HepG2 (cell line): ENCODE measurements at regions not wholly inside any gene's neighbourhood (a gene's known extent, or its start where the extent isn't known, plus 50 kb on each side); places are given as distances from the start of the nearest gene placed in this dataset.
A peak's percentile ranks its signal among the peaks of the same experiment; 100 is the strongest.

ENCODE experiments used
- CTCF ChIP-seq: sonication (generic); formaldehyde crosslinking; IDR thresholded peaks from 2 replicates; pipeline ENCODE4 v1.5.0; 2020; ENCODE audit warnings: mild to moderate bottlenecking, missing genetic modification reagents, moderate library complexity
- ERF ChIP-seq: IDR thresholded peaks from 2 replicates; pipeline ENCODE4 v1.6.1; 2018; ENCODE audit warnings: missing biosample characterization, missing genetic modification reagents
- HNF1B ChIP-seq: sonication (generic); formaldehyde crosslinking; IDR thresholded peaks from 2 replicates; pipeline ENCODE4 v1.5.1; 2020; ENCODE audit warnings: mild to moderate bottlenecking, moderate library complexity, missing genetic modification reagents
- NR1H2 ChIP-seq: sonication (generic); formaldehyde crosslinking; IDR thresholded peaks from 2 replicates; pipeline ENCODE4 v1.8.1; 2022; ENCODE audit warnings: low read depth, missing genetic modification reagents, borderline replicate concordance
- RAD21 ChIP-seq: fragments of 450-650 bp; formaldehyde crosslinking; IDR thresholded peaks from 2 replicates; pipeline ENCODE4 v1.5.0; 2020; ENCODE audit warnings: mild to moderate bottlenecking
- SNAPC4 ChIP-seq: sonication (generic); formaldehyde crosslinking; IDR thresholded peaks from 2 replicates; pipeline ENCODE4 v1.4.0; 2020; ENCODE audit warnings: mild to moderate bottlenecking, missing genetic modification reagents
- ZBTB10 ChIP-seq: sonication (generic); formaldehyde crosslinking; IDR thresholded peaks from 2 replicates; pipeline ENCODE4 v1.4.0; 2020; ENCODE audit warnings: missing genetic modification reagents, borderline replicate concordance
- ZNF10 ChIP-seq: sonication (generic); formaldehyde crosslinking; IDR thresholded peaks from 2 replicates; pipeline ENCODE4 v1.4.0; 2020; ENCODE audit warnings: mild to moderate bottlenecking, low read depth, missing genetic modification reagents, borderline replicate concordance
- ZNF121 ChIP-seq: sonication (generic); formaldehyde crosslinking; IDR thresholded peaks from 2 replicates; pipeline ENCODE4 v1.5.0; 2020; ENCODE audit warnings: mild to moderate bottlenecking, missing genetic modification reagents
- ZNF264 ChIP-seq: sonication (generic); formaldehyde crosslinking; IDR thresholded peaks from 2 replicates; pipeline ENCODE4 v1.4.0; 2020; ENCODE audit warnings: missing genetic modification reagents
- ZNF280D ChIP-seq: sonication (generic); formaldehyde crosslinking; IDR thresholded peaks from 2 replicates; pipeline ENCODE4 v1.5.1; 2020; ENCODE audit warnings: mild to moderate bottlenecking, missing genetic modification reagents
- ZNF7 ChIP-seq: IDR thresholded peaks from 2 replicates; pipeline ENCODE4 v1.6.1; 2016; ENCODE audit warnings: missing biosample characterization, missing genetic modification reagents
- ZNF709 ChIP-seq: sonication (generic); formaldehyde crosslinking; IDR thresholded peaks from 2 replicates; pipeline ENCODE4 v1.5.0; 2020; ENCODE audit warnings: mild to moderate bottlenecking, missing genetic modification reagents
- ZNF740 ChIP-seq: sonication (generic); formaldehyde crosslinking; IDR thresholded peaks from 2 replicates; pipeline ENCODE4 v1.4.0; 2020; ENCODE audit warnings: missing genetic modification reagents
- ZSCAN21 ChIP-seq: sonication (generic); formaldehyde crosslinking; IDR thresholded peaks from 2 replicates; pipeline ENCODE4 v1.8.0; 2022; ENCODE audit warnings: mild to moderate bottlenecking, missing genetic modification reagents, moderate library complexity, borderline replicate concordance

GRCh38 chr18:31241900-31242409 lies 76.0 kb upstream of the DSG1 start (continued):
- TF ChIP-seq SNAPC4 (CRISPR knock-in tag), result no peak
- TF ChIP-seq HNF1B (CRISPR knock-in tag), result peak; percentile 77
- no peak for TF ChIP-seq ZBTB10 (CRISPR knock-in tag)
- TF ChIP-seq ZNF709 (CRISPR knock-in tag), result no peak
- no peak for TF ChIP-seq ZSCAN21 (CRISPR knock-in tag)
- peak; percentile 80 for TF ChIP-seq RAD21 (CRISPR knock-in tag)
- TF ChIP-seq CTCF, result peak; percentile 82
- TF ChIP-seq ERF (CRISPR knock-in tag), result peak; percentile 63; the same call in 1 of the 2 replicates
- no peak for TF ChIP-seq ZNF7 (CRISPR knock-in tag)
- TF ChIP-seq ZNF740 (CRISPR knock-in tag), result no peak
- no peak for TF ChIP-seq ZNF10 (CRISPR knock-in tag)
- no peak for TF ChIP-seq ZNF280D (CRISPR knock-in tag)
- no peak for TF ChIP-seq NR1H2 (CRISPR knock-in tag)
- no peak for TF ChIP-seq ZNF264 (CRISPR knock-in tag)
- no peak for TF ChIP-seq ZNF121 (CRISPR knock-in tag)
